22Rv1 (cell line): ENCODE measurements at regions not wholly inside any gene's neighbourhood (a gene's known extent, or its start where the extent isn't known, plus 50 kb on each side); places are given as distances from the start of the nearest gene placed in this dataset.
"Not testable (repeated sequence)": the region's sequence is repeated elsewhere in the genome, so short reads cannot be mapped to it uniquely, and the experiment has no call there.

ENCODE experiments used
- H3K27ac ChIP-seq: fragments of 450-650 bp; 2 replicates; pipeline ENCODE4 v1.5.1; 2017
- CTCF ChIP-seq: fragments of 450-650 bp; IDR thresholded peaks from 2 replicates; pipeline ENCODE4 v1.5.1; 2017; ENCODE audit warnings: mild to moderate bottlenecking
- ZFX ChIP-seq: fragments of 450-650 bp; IDR thresholded peaks from 2 replicates; pipeline ENCODE4 v1.6.1; 2017; ENCODE audit warnings: antibody characterized with exemption, borderline replicate concordance

- TF ChIP-seq CTCF (no peak), ZFX (no peak)
- H3K27ac ChIP-seq = no peak overlapping the region
Measured at GRCh38 chr13:80706164-80706471, 365.2 kb upstream of the SPRY2 start.

- TF ChIP-seq CTCF (no peak), ZFX (no peak)
- H3K27ac ChIP-seq = no peak overlapping the region
Measured at GRCh38 chr13:80705371-80706163, 364.6 kb upstream of the SPRY2 start.

- TF ChIP-seq CTCF (no peak), ZFX (no peak)
- no peak overlapping the region for H3K27ac ChIP-seq
Measured at GRCh38 chr13:80704369-80704768, 363.4 kb upstream of the SPRY2 start.

- no peak overlapping the region for H3K27ac ChIP-seq
- TF ChIP-seq CTCF (no peak), ZFX (no peak)
Measured at GRCh38 chr13:80695841-80696240, 354.9 kb upstream of the SPRY2 start.

GRCh38 chr13:80691814-80692213 is 350.9 kb upstream of the SPRY2 start:
- not testable (repeated sequence) for H3K27ac ChIP-seq

- TF ChIP-seq ZFX = no peak
- no peak for TF ChIP-seq CTCF
- no peak overlapping the region for H3K27ac ChIP-seq
Measured at GRCh38 chr13:80690208-80690607, 349.3 kb upstream of the SPRY2 start.

GRCh38 chr13:80688593-80688992 is 347.7 kb upstream of the SPRY2 start:
- TF ChIP-seq ZFX (no peak), CTCF (no peak)

GRCh38 chr13:80685942-80686341 is 345.0 kb upstream of the SPRY2 start:
- H3K27ac ChIP-seq = no peak overlapping the region

More at GRCh38 chr13:80688593-80688992, 347.7 kb upstream of the SPRY2 start:
- H3K27ac ChIP-seq = no peak overlapping the region

More at GRCh38 chr13:80685942-80686341, 345.0 kb upstream of the SPRY2 start:
- TF ChIP-seq ZFX (no peak), CTCF (no peak)
